ENCODE measurements at regions not wholly inside any gene's neighbourhood (a gene's known extent, or its start where the extent isn't known, plus 50 kb on each side); places are given as distances from the start of the nearest gene placed in this dataset.

DNA sequence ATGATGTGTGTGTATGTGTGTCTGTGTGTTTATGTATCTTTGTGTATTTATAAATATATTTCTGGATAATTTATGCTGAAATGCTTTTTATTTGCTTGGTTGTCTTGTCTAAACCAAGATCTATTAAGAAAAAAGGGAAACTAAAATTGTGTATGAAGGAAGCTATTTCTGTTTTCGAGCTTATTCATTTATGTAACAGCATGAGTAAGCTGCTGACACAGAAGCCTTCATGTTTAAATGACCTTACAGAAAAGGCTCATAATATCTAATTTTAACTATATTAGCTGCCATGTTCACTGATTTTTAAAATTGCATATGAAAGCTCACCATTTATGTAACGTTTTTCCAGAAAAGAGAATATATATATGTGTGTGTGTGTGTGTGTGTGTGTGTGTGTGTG is 392.8 kb downstream of the PTH2R start:
- TF ChIP-seq, protein P1, sequence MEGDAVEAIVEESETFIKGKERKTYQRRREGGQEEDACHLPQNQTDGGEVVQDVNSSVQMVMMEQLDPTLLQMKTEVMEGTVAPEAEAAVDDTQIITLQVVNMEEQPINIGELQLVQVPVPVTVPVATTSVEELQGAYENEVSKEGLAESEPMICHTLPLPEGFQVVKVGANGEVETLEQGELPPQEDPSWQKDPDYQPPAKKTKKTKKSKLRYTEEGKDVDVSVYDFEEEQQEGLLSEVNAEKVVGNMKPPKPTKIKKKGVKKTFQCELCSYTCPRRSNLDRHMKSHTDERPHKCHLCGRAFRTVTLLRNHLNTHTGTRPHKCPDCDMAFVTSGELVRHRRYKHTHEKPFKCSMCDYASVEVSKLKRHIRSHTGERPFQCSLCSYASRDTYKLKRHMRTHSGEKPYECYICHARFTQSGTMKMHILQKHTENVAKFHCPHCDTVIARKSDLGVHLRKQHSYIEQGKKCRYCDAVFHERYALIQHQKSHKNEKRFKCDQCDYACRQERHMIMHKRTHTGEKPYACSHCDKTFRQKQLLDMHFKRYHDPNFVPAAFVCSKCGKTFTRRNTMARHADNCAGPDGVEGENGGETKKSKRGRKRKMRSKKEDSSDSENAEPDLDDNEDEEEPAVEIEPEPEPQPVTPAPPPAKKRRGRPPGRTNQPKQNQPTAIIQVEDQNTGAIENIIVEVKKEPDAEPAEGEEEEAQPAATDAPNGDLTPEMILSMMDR (IDR thresholded peaks at IDR 0.05), result no peak
- no peak for TF ChIP-seq ZFX (IDR thresholded peaks at IDR 0.05; ENCODE audit: borderline replicate concordance)

Data from 22Rv1 (cell line).